Stimulated activated CD4-positive, alpha-beta T cell treated with anti-CD3 and anti-CD28 coated beads, Interleukin-2, amount 100 ng/mL, for 24 hours (primary cell): ENCODE measurements at regions not wholly inside any gene's neighbourhood (a gene's known extent, or its start where the extent isn't known, plus 50 kb on each side); places are given as distances from the start of the nearest gene placed in this dataset.
"Not testable (repeated sequence)": the region's sequence is repeated elsewhere in the genome, so short reads cannot be mapped to it uniquely, and the experiment has no call there.

Experiments
- DNase-seq, 2 donors: peaks; one replicate each; pipeline ENCODE4 v3.0.0-alpha.2; 2020

DNA sequence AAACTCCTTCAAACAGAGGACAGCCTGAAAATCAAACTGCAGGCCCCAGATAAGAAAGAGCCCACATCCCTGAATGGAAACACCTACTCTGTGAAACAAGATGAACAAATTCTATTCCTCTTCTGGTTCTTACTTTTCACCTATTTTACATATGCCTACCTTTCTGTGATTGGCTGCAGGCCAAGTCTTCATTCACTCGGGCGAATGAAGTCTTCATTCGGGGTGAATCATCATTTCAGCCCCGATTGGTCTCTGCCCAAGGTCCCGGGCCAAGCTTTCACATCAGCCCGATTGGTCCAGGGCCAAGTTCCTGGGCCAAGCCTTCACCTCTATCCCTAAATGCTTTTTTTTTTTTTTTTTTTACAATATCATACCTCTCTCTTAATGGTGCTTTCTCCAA is 529.8 kb upstream of the ACTRT1 start:
- DNase-seq, result no peak

DNA sequence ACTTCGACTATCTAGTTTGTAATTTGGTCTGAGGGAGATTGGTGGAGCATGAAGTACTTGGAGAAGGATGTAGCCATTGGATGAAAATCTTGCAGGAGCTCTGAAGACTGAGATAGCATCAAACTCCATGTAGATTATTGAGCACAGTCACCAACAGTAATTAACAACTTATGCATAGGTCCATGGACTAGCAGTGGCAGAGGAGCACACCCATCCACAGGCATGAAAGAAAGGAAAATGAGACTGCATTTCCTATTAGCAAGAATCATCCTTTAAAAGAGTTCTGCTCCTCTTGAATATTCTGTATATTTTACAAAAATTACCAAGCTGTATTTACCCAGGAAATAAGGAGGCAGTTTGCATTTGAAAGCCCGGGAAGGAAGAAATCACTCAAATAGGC is 529.4 kb upstream of the ACTRT1 start:
- no peak for DNase-seq

GRCh38 chrX:128543114-128543513 is 490.9 kb upstream of the ACTRT1 start:
- DNase-seq, result no peak

DNA sequence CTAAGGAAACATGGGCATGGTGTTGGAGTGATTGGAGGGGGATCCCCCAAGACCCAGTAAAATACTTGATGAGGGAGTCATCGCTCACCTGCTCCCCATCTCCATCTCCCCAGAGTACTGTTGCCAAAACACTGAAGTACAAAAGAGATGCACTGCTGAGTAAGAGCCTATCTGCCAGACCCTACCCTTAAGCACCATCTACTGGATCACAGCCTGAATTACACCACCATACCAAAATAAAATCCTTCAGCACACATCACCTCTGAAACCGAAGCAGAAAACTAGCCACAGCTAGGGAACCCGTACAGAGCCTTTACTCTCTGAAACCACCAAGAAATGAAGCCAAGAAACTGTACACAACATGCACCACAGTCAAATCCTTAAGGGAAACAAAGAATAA is 466.3 kb upstream of the ACTRT1 start:
- DNase-seq, result no peak

GRCh38 chrX:128517691-128518090 is 465.5 kb upstream of the ACTRT1 start:
- DNase-seq, result no peak

GRCh38 chrX:128504496-128504895 is 452.3 kb upstream of the ACTRT1 start:
- no peak for DNase-seq

- no peak for DNase-seq
Measured at GRCh38 chrX:128464116-128464515, 411.9 kb upstream of the ACTRT1 start.

GRCh38 chrX:128460835-128461234 is 408.6 kb upstream of the ACTRT1 start:
- no peak for DNase-seq

DNA sequence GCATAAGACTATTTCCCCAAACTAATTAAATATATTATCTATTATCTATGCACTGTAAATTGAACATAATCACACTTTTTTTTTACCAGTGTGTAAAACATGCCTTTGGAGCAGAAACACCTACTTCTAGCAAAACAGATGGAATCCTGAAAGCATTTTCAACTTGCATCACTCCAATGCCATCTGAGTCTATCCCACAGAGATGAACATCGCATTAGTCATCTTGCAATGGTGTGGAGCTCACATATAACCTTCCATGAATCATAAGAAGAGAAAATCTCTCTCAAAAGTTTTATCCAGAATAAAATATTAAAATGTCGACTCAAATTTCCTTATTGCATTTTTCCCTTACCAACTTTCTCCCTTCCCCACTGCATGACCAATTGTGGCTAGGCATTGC is 406.7 kb upstream of the ACTRT1 start:
- no peak for DNase-seq

DNA sequence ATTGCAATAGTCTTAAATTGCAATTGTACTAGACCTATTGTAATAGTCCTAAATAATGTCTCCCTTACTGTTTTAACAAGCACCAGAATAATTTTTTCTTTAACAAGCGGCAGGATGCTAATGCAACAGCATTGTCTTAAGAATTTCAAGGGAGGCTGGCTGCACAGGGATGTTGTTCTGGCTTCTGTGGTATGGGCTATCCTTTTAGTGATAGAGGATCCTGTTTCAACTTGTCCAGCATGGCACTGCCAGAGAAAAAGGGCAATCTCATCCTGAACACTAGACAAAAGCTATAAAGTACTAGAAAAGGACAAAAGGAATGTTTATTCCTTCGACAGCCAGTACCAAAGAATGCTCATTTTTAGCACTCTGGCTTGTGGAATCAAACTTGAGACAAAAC is 405.5 kb upstream of the ACTRT1 start:
- DNase-seq, result no peak

DNA sequence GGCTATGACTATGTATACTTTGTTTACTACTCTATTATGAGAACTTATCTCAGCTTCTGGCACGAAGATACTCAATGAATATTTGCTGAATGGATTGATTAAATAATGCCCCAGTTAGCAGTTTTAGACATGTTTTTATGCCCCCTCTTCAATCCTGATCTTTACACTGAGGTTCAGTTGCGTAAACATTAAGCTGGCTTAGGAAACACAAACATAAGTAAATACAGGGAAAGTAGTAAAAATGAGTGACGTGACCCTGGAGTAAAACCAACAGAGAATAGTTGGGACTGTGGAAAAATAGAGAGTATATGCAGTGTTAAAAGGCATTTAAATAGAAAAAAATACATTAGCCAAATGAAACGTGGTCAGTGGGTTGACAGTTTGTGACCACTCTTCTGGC is 387.0 kb upstream of the ACTRT1 start:
- DNase-seq, result no peak

DNA sequence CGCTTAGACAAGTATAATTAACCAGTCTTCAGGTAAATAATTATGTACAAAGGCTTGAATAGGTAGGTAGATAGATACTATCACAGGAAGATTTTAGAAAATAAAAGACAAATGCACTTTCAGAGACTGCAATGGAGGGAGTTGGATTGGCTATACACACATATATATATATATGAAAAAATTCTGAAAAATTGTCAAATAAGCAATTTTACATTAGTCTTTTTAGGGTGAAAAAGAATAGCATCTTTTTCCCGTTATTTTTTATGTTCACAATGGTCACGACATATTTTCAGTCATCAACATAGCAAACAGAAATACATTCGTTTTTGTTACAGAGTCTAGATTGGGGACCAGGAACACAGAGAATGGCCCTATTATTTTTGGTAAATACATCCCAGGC is 385.9 kb upstream of the ACTRT1 start:
- DNase-seq, result no peak

GRCh38 chrX:128436397-128437103 is 384.3 kb upstream of the ACTRT1 start:
- no peak for DNase-seq

GRCh38 chrX:128425546-128425945 is 373.3 kb upstream of the ACTRT1 start:
- no peak for DNase-seq

DNA sequence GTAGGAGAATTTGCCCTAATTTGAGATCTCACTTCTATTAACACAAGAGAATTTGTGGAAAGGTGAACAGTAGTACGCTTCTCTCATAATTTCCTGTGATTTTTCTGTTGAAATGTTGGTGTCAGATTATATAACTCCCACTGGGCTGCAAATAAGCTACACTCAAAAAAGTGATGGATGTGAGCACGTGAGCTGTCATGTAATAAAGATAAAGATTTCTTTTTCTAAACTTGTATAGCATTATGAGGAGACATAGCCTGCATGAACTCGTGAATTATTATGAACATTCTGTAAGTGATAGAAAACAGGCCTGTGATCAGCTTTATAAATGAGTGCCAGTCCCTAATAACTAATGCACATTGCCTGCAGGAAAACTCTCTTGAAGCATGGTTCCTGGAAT is 356.6 kb upstream of the ACTRT1 start:
- DNase-seq, result no peak

- no peak for DNase-seq
Measured at GRCh38 chrX:128396601-128397000, 344.4 kb upstream of the ACTRT1 start.

DNA sequence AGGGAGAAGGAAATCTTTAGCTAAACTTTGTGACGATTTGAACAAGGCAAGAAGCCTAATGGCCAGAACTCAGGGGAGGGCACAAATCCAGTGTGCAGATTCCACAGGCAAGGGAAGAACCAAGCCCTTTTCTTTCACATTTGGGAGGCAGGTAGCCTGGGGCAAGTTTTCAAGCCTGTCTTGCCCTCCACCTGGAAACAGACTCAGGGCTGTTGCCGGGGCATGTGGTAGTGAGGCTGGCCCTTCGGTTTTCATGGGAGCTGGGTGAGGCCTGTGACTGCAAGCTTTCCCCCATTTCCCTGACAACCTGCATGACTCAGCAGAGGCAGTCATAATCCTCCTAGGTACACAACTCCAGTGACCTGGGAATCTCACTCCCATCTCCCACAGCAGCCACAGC is 331.6 kb upstream of the ACTRT1 start:
- not testable (repeated sequence) for DNase-seq

DNA sequence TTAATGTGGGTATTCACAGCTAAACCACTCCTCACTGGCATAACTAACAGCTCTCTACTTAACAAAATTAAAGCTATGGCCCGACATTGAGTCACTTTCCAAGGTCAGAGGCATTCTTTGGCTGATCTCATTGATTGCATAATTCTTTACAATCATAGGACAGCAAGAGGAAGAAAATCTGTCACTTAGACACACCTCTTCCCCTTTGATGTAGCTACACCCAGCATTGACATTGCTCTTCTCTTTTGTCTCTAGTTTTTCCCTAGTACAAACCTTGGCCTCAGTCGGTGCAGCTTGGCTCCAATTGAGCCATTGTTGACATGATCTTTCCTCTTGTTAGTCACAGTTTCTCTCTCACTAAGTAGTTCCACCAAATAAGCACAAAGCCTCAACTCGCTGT is 313.3 kb upstream of the ACTRT1 start:
- no peak for DNase-seq

GRCh38 chrX:128335671-128336070 is 283.5 kb upstream of the ACTRT1 start:
- DNase-seq, result no peak

DNA sequence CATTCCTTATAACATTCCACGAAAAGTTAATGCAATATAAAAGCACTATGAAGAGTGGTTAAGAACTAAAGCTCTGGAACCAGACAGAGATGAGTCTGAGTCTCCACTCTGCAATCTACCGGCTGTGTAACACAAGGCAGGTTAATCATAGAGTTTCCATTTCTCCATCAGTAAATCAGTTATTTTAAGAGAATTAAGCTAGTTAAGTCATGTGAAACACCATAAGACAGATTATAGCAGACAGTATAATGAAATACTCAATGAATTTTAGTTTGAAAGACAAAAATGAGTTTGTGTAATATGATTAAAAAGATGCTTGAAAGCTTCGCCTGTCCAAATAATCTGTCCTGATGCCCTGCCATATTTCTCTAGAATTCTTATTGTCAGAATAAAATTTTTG is 282.6 kb upstream of the ACTRT1 start:
- no peak for DNase-seq

GRCh38 chrX:128310912-128311311 is 258.7 kb upstream of the ACTRT1 start:
- DNase-seq, result no peak

GRCh38 chrX:128309311-128309710 is 257.1 kb upstream of the ACTRT1 start:
- no peak for DNase-seq

- no peak for DNase-seq
Measured at GRCh38 chrX:128294198-128294597, 242.0 kb upstream of the ACTRT1 start.

DNA sequence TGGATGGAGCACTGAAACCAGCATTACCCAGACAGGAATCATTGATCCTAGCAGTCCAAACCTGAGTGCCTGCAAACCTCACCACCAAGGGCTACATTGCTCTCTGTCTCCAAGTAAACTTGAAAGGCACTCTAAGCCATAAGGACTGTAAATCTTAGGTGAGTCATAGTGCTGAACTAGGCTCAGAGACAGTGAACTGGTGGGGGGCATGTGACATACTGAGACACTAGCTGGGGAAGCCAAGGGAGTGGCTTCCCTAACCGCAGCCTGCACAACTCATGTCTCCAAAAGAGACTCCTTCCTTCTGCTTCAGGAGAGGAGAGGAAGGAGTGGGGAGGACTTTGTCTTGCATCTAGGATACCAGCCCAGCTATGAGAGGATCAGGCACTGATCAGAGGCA is 235.5 kb upstream of the ACTRT1 start:
- DNase-seq, result no peak

DNA sequence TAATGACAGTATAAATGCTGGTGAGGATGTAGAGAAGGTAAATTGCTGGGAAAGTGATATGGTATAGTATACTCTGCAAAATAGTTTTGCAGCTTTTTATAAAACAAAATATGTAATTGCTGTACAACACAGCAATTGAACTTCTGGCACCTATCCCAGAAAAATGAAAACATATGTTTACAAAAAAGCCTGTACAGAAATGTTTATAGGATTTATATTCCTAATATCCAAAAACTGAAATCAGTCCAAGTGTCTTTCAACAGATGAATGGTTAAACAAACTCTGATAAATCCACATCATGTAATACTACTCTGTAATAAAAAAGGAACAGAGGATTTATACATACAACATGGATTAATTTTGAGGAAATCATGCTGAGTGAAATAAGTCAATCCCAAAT is 198.4 kb upstream of the ACTRT1 start:
- DNase-seq, result no peak

GRCh38 chrX:128216364-128216763 is 164.2 kb upstream of the ACTRT1 start:
- DNase-seq, result no peak
